HG03432 (cell line): ENCODE measurements at regions not wholly inside any gene's neighbourhood (a gene's known extent, or its start where the extent isn't known, plus 50 kb on each side); places are given as distances from the start of the nearest gene placed in this dataset.
A peak's percentile ranks its signal among the peaks of the same experiment; 100 is the strongest.
"Not testable (repeated sequence)": the region's sequence is repeated elsewhere in the genome, so short reads cannot be mapped to it uniquely, and the experiment has no call there.

Source experiments
- ATAC-seq: cut with Tn5 transposase; IDR thresholded peaks from one replicate; pipeline ENCODE4 v1.9.1; 2021; ENCODE audit warnings: mild to moderate bottlenecking, moderate library complexity; ENCODE audit not compliant: unreplicated experiment

GRCh38 chr6:26172608-26172968, 85.4 kb downstream of the HFE start:
- peak; percentile 19 for ATAC-seq

GRCh38 chr6:26173836-26174145, 86.6 kb downstream of the HFE start:
- ATAC-seq: no peak

- no peak for ATAC-seq
Measured at GRCh38 chr6:26175033-26175427, 87.8 kb downstream of the HFE start.

GRCh38 chr6:26175428-26176181, 88.4 kb downstream of the HFE start:
- no peak for ATAC-seq

GRCh38 chr6:26179675-26180074, 92.4 kb downstream of the HFE start:
- ATAC-seq: no peak

- ATAC-seq: no peak
Measured at GRCh38 chr6:26180346-26180745, 93.1 kb downstream of the HFE start.

GRCh38 chr6:26183237-26183580, 96.0 kb downstream of the HFE start:
- ATAC-seq: no peak

- peak; percentile 60 for ATAC-seq
Measured at GRCh38 chr6:26183581-26184366, 96.5 kb downstream of the HFE start.

GRCh38 chr6:26184367-26184891, 97.2 kb downstream of the HFE start:
- no peak for ATAC-seq

GRCh38 chr6:26185004-26185403, 97.8 kb downstream of the HFE start:
- ATAC-seq: no peak

- no peak for ATAC-seq
Measured at GRCh38 chr6:26185802-26186201, 98.6 kb downstream of the HFE start.

- ATAC-seq: no peak
Measured at GRCh38 chr6:26186652-26187051, 99.4 kb downstream of the HFE start.

GRCh38 chr6:26187292-26187691, 100.1 kb downstream of the HFE start:
- no peak for ATAC-seq

- no peak for ATAC-seq
Measured at GRCh38 chr6:26187981-26188635, 100.9 kb downstream of the HFE start.

GRCh38 chr6:26191512-26191911, 104.3 kb downstream of the HFE start:
- not testable (repeated sequence) for ATAC-seq

- ATAC-seq: no peak
Measured at GRCh38 chr6:26193467-26194328, 106.5 kb downstream of the HFE start.

- no peak for ATAC-seq
Measured at GRCh38 chr6:26194329-26194701, 107.1 kb downstream of the HFE start.

- no peak for ATAC-seq
Measured at GRCh38 chr6:26194816-26195375, 107.7 kb downstream of the HFE start.

GRCh38 chr6:26195376-26195923, 108.2 kb downstream of the HFE start:
- peak; percentile 29 for ATAC-seq
